RCC 7860 (cell line): ENCODE measurements at regions not wholly inside any gene's neighbourhood (a gene's known extent, or its start where the extent isn't known, plus 50 kb on each side); places are given as distances from the start of the nearest gene placed in this dataset.
"Not testable (repeated sequence)": the region's sequence is repeated elsewhere in the genome, so short reads cannot be mapped to it uniquely, and the experiment has no call there.

Experiments
- DNase-seq: peaks from one replicate; pipeline ENCODE4 v3.0.0-alpha.2; 2015; ENCODE audit warnings: low spot score
- FAIRE-seq: peaks from 2 replicates; lab custom pipeline; 2012; peaks lifted over from hg19 to GRCh38; lab: Jason Lieb, UNC

GRCh38 chrX:127782904-127783303, 269.3 kb downstream of the ACTRT1 start:
- no peak for DNase-seq
- no peak for FAIRE-seq

GRCh38 chrX:127764674-127765073, 287.5 kb downstream of the ACTRT1 start:
- DNase-seq: peak; percentile 35
- peak; percentile 71 for FAIRE-seq

DNA sequence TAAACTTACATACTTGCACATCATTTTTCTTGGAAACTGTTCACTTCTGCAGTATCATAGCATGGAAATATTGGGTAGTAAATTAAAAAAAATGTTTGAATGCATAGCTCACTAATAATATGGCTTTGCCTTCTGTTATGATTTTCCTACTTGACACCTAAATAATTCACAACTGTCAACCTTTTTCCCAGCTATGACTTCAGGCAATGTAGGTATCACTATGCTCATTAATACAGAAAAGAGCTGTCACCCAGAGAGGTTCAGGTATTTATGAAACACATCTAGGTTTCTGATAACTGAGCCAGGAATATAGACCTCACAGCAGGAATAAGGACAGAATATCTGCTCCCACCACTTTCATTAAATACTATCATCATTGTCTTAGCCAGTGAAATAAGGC, 289.5 kb downstream of the ACTRT1 start:
- FAIRE-seq (no peak), DNase-seq (no peak)

DNA sequence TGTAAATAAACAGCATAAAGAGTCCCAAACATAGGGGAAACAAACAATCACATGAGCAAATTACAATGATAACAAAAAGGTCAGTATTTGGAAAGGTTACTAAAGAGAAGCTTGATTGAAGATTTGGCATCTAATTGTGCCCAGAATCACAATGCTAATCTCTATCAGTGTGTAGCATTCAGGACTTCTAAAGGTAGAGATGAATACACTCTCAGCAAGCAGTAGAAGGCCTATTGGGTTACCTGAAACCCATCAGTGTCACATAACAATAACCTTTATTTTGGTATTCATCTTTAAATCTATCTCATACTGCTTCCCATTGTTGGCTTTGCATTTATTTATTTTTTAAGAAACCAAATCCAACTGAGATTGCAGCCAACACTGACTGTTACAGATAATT, 319.5 kb downstream of the ACTRT1 start:
- DNase-seq: no peak
- no peak for FAIRE-seq

GRCh38 chrX:127726227-127726626, 326.0 kb downstream of the ACTRT1 start:
- no peak for FAIRE-seq

GRCh38 chrX:127708155-127708554, 344.0 kb downstream of the ACTRT1 start:
- DNase-seq: peak; percentile 33

More at GRCh38 chrX:127726227-127726626, 326.0 kb downstream of the ACTRT1 start:
- no peak for DNase-seq

GRCh38 chrX:127702527-127702926, 349.7 kb downstream of the ACTRT1 start:
- FAIRE-seq: no peak
- DNase-seq: no peak

More at GRCh38 chrX:127708155-127708554, 344.0 kb downstream of the ACTRT1 start:
- FAIRE-seq: no peak

DNA sequence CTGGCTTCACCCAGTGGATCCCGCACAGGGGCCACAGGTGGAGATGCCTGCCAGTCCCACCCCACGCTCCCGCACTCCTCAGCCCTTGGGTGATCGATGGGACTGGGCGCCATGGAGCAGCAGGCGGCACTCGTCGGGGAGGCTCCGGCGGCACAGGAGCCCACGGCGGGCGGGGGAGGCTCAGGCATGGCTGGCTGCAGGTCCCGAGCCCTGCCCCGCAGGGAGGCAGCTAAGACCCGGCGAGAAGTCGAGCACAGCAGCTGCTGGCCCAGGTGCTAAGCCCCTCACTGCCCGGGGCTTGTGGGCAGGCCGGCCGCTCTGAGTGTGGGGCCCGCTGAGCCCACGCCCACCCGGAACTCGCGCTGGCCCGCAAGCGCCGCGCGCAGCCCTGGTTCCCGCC, 389.3 kb downstream of the ACTRT1 start:
- FAIRE-seq: not testable (repeated sequence)

DNA sequence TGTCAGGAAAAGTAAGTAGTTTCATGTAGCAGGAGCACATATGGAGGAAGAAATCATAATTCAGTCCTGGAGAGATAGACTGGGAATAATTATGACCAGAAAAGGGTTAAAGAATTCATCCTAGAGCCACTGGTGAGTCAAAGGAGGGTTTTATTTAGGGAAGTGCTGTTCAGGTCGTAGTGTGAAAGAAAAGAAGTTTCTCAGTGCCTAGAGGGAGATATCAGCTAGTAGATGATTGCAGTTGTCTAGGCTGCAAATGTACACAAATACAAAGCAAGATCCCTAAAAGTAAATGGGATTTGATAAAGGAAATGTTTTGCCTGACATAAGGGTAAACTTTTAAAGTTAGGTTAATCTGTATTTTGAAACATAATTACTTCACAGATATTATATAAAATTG, 403.2 kb downstream of the ACTRT1 start:
- no peak for FAIRE-seq
- DNase-seq: no peak

More for the DNA sequence above, 389.3 kb downstream of the ACTRT1 start:
- not testable (repeated sequence) for DNase-seq

- no peak for DNase-seq
- FAIRE-seq: no peak
Measured at GRCh38 chrX:127621780-127622179, 430.4 kb downstream of the ACTRT1 start.

- FAIRE-seq (no peak), DNase-seq (no peak)
Measured at GRCh38 chrX:127606590-127606989, 445.6 kb downstream of the ACTRT1 start.

DNA sequence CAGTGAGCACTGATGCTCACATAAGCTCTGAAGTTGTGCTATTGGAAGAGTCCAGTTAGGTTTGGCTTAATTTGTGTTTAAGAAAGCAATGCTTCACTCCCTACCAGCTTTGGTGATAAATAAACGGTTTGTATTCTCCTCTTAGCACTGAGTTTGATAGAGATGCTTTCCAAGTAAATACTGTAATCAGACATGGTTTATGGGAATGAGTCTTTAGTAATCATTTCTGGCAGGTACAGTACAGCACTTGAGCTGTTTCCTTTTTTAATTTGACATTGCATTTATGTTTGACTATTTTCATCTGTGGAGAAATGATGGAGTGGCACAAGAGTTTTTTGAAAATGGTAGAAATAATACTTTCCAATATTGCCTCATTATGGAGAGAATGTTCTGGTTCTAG, 455.3 kb downstream of the ACTRT1 start:
- FAIRE-seq: no peak
- no peak for DNase-seq

- DNase-seq: no peak
- no peak for FAIRE-seq
Measured at GRCh38 chrX:127578395-127578794, 473.8 kb downstream of the ACTRT1 start.

GRCh38 chrX:127577884-127578283, 474.3 kb downstream of the ACTRT1 start:
- DNase-seq: no peak

GRCh38 chrX:127574829-127575228, 477.4 kb downstream of the ACTRT1 start:
- DNase-seq: no peak
- no peak for FAIRE-seq

More at GRCh38 chrX:127577884-127578283, 474.3 kb downstream of the ACTRT1 start:
- no peak for FAIRE-seq

DNA sequence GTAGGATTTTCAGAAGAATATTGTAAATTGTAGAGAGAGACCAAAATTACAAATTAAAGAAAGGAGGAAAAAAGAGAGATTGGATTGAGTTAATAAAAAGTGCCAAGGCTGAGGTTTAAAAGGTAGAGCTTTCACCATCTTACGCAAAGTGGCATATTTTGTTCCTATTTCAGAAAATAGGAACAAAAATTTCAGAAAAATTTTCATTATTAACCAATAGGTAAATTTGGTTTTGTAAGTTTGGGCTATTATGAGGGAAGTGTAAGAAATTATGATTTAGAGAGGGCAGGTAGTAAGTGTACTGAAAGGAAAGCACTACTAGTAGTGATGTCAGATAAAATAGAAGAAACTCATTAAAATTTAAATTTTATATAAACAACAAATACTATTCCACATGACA, 479.7 kb downstream of the ACTRT1 start:
- DNase-seq: no peak
- FAIRE-seq: no peak

DNA sequence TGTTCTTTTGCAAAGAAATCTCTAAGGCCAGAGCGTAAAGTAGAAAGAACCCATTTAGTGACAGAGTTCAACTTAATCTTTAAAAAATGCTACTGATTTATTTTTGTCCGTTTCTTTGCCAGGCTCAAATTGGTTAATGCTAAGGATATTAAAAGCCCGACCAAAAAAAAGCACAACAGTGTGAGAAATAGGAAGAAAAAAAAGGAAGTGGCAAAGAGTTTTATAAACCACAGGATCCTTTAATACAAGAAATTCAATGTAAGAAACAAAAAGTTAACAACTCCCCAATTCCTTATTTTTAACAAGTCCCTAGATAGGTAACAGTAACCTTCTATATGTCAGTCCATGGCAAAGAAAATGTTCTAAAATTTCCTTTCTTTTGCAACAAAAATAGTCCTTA, 480.4 kb downstream of the ACTRT1 start:
- DNase-seq: no peak
- no peak for FAIRE-seq

DNA sequence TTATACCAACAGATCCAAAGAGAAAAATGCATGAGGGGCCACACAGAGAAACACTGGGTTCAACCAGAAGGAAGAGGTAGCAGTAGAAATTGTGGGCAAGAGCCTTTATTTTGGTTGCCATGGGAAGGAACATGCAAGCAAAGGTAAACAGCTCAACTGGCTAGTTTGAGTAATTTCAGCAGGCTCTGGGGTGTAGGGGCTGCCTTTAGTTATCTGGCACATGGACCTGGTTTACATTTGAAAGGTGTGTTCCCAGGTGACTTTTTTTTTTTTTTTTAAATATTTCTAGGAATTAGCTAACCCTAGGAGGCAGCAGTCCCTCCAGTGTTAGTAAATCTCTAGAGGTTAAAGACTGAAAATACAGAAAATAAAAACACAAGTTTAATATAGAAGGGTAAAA, 481.9 kb downstream of the ACTRT1 start:
- FAIRE-seq: no peak
- no peak for DNase-seq

GRCh38 chrX:127568691-127569090, 483.5 kb downstream of the ACTRT1 start:
- DNase-seq (peak; percentile 8), FAIRE-seq (no peak)

DNA sequence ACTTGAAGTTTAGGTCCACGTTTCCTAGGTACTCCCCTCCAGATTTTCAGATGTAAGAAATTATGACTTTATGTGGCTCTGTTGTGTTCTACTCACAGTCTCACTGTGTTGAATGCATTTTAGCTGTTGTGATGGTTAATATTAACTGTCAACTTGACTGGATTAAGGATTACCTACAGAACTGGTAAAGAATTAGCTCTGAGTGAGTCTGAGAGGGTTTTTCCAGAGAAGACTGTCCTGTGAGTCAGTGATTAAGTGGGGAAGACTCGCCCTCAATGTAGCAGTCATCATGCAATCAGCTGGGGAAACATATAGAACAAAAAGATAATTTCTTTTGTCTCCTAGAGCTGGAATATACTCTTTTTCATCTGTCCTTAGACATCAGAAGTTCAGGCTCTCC, 493.4 kb downstream of the ACTRT1 start:
- peak; percentile 94 for FAIRE-seq
- peak; percentile 59 for DNase-seq

DNA sequence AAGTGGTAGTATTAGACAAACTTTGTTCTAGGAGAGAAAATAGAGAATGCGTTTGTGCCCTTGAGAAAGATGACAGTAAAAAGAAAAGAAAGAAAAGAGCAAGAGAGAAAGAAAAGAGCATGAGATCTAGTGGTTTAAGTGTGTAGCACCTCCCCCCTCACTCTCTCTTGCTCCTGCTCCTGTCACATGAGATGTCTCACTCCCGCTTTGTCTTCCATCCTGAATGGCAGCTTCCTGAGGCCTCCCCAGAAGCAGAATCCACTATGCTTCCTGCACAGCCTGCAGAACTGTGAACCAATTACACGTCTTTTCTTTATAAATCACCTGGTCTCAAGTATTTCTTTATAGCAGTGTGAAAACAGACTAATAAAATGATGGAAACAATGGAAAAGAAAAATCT, 499.6 kb downstream of the ACTRT1 start:
- no peak for DNase-seq
- FAIRE-seq: no peak

DNA sequence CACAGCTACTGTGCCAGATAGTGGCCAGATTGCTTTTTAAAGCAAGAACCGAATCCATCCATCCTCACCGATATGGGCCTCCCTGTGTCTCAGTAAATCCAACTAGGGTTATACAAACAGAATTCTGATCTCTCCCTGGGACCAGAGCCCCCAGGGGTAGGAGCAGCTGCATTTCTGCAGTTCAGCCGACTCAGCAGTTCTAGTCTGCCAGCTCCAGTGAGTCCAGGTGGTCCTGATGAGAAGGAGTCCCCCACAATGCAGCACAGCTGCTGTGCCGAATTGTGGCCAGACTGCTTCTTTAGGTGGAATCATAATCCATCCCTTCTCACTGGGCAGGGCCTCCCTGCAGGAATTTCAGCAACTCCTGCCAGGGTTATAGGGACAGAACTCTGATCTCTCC, 532.9 kb downstream of the ACTRT1 start:
- DNase-seq (no peak), FAIRE-seq (no peak)

DNA sequence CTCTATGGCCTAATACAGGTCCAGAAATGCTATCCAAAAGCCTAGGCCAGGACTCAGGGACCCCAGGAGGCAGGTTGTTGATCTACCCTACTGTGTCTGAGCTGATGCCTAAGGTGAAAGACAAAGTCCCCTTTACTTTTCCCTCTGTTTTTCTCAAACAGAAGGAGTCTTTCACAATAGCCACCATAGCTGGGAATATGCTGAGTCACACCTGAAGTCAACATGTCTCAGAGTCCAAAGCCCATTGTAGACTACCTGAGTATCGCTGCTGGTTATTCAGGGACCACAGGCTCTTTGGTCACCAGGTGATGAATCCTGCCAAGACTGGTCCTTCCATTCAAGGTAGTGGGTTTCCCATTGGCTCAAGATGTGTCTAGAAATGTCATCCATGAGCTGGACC, 562.2 kb downstream of the ACTRT1 start:
- DNase-seq: no peak
- no peak for FAIRE-seq

DNA sequence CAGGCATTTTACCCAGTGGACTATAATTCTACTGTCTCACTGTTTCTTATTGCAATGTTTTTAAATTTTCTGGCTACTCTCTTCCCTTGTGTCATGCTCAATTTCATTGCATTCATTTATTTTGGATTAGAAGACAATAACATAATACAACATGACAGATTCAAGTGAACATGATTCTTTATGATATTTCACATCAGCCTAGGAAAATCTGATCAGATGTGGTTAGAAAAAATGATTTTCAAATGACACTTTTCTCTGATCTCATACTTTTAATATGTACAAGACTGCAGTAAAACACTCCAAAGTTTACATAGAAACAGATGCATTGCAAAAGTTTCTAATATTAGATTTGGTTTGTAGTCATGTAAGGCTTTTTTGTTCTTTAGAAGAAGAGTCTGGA, 586.0 kb downstream of the ACTRT1 start:
- FAIRE-seq (no peak), DNase-seq (no peak)
